Heart left ventricle (tissue), 13 donors: ENCODE measurements at regions not wholly inside any gene's neighbourhood (a gene's known extent, or its start where the extent isn't known, plus 50 kb on each side); places are given as distances from the start of the nearest gene placed in this dataset.

Experiments
- CTCF ChIP-seq, 12 donors: fragments of 200-600 bp; sonication (generic) in 4 of 12; IDR thresholded peaks; one replicate each; pipeline versions ENCODE4 v1.5.0 to v1.8.0; 2018 to 2022; ENCODE audit warnings: antibody characterized with exemption in 12 of 12, mild to moderate bottlenecking in 5 of 12
- POLR2A ChIP-seq, 2 donors: fragments of 450-650 bp; IDR thresholded peaks; one replicate each; pipeline ENCODE4 v1.6.1; 2017; ENCODE audit warnings: antibody characterized with exemption in 2 of 2, mild to moderate bottlenecking in 2 of 2, moderate library complexity in 2 of 2
- donor health status: ischemic (EF 13 %, LVEDD 7.1; RV severe dilation, severe dysfunction).
- donor health status: DM: no; HTN: yes; CAD: no.
- donor health status: DM: no; HTN: no; CAD: no.
- donor health status: ischemic (EF 25% LVEDD 6.9; RV normal size, moderate dysfunction).
- donor health status: ischemic (EF 25% LVEDD 5.7; RV mildly dilated, moderate dysfunction).
- donor health status: ischemic (EF 35%, LVEDD 5.7; RV mildly dilated, moderate dysfunction).
- donor health status: nonischemic (EF 11% LVEDD 7.7; RV severe dilation, severe dysfunction).
- donor health status: DM: yes; HTN: yes; CAD: no.
- donor health status: PGD.
- donor health status: ischemic (EF 29% LVEDD 5.4; RV normal size, mild dysfunction).
- donor health status: nonischemic (EF 23%, LVEDD 6.1; RV moderate dilation, normal function).

GRCh38 chr5:67249590-67249895 lies 52.9 kb upstream of the CD180 start:
- TF ChIP-seq CTCF (IDR thresholded peaks at IDR 0.05), result no peak
- no peak for TF ChIP-seq POLR2A (IDR thresholded peaks at IDR 0.05)
